Colonic mucosa (tissue), 4 donors: ENCODE measurements at regions not wholly inside any gene's neighbourhood (a gene's known extent, or its start where the extent isn't known, plus 50 kb on each side); places are given as distances from the start of the nearest gene placed in this dataset.

Experiments used
- DNase-seq: peaks from one replicate; pipeline ENCODE4 v3.0.0-alpha.2; 2020
- H3K27ac ChIP-seq: fragments of 200-600 bp; one replicate; pipeline ENCODE4 v1.8.0; 2021
- H3K27me3 ChIP-seq: fragments of 200-600 bp; one replicate; pipeline ENCODE4 v1.8.0; 2021
- H3K36me3 ChIP-seq: fragments of 200-600 bp; one replicate; pipeline ENCODE4 v1.8.0; 2021
- H3K4me1 ChIP-seq: fragments of 200-600 bp; one replicate; pipeline ENCODE4 v1.8.0; 2021; ENCODE audit warnings: mild to moderate bottlenecking
- H3K4me3 ChIP-seq: fragments of 200-600 bp; one replicate; pipeline ENCODE4 v1.8.0; 2021
- H3K9ac ChIP-seq, 2 donors: one replicate each; pipeline ENCODE4 v1.7.0; 2013; ENCODE audit warnings: control low read depth in 2 of 2, low read depth in 2 of 2, low read length in 2 of 2
- H3K9me3 ChIP-seq: fragments of 200-600 bp; one replicate; pipeline ENCODE4 v1.8.0; 2021
- CTCF ChIP-seq: fragments of 200-600 bp; IDR thresholded peaks from one replicate; pipeline ENCODE4 v1.8.0; 2022; ENCODE audit warnings: antibody characterized with exemption, mild to moderate bottlenecking
- intact Hi-C: fragments of 100-400 bp; cut with DNase I; formaldehyde crosslinking; loops from one replicate; pipeline ENCODE4 v1.14.1; 2022
- donor health status: healthy.
- donor health status: DM: no; HTN: no; CAD: no.
- donor health status: DM: no; HTN: no; CAD: no.

DNA sequence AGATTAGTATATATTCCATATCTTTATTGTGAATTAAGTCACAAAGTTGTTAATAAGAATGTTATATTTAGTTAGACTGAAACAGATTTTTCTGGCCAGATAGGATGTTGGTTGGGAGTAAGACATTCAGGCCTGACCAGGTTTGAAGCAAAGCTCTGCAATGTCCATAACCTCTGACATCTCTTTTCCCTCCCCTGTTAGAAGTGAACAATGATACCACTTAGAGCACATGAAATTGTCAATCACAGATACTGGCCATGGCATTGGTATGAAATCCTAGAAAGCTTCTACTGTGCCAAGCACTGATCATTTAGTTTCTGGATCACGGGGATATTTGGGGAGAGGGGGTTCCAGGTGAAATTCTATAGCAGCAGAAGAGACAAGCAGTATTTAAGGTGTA, 1455.1 kb upstream of the CDH9 start:
- no peak for DNase-seq
- TF ChIP-seq CTCF: no peak
- no peaks in the 10 kb centered on the region for H3K27me3 ChIP-seq
- no peaks in the 10 kb centered on the region for H3K9me3 ChIP-seq
- no peak overlapping the region for H3K9ac ChIP-seq
- H3K27ac ChIP-seq: no peak overlapping the region
- H3K36me3 ChIP-seq: no peaks in the 10 kb centered on the region
- no peaks in the 10 kb centered on the region for H3K4me1 ChIP-seq
- intact Hi-C loops: no loop called here
- no peak overlapping the region for H3K4me3 ChIP-seq

DNA sequence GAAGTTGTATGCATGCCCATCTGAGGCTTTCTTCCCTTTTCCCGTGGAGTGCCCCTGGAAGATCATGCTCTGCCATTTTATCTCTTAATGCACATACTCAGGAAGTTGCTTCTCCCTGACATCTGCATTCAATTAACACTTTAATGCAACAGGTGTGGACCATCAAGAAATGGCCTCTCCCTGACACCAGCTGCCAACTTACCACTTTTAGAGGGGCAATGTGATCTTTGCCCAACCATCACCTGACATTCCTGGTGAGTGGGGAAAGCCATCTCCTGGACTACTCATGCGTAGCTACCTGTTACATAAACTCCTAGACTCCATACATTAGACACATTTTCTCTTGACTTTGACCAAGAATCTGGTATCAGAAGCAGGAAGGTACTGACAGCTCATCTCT, 1450.4 kb upstream of the CDH9 start:
- no peaks in the 10 kb centered on the region for H3K36me3 ChIP-seq
- intact Hi-C loops: no loop called here
- no peaks in the 10 kb centered on the region for H3K4me1 ChIP-seq
- no peak overlapping the region for H3K4me3 ChIP-seq
- H3K9ac ChIP-seq: no peak overlapping the region
- H3K9me3 ChIP-seq: no peaks in the 10 kb centered on the region
- no peak for TF ChIP-seq CTCF
- no peak overlapping the region for H3K27ac ChIP-seq
- no peaks in the 10 kb centered on the region for H3K27me3 ChIP-seq
- DNase-seq: no peak

GRCh38 chr5:28483327-28484025, 1445.1 kb upstream of the CDH9 start:
- H3K36me3 ChIP-seq: no peaks in the 10 kb centered on the region
- intact Hi-C loops: no loop called here
- no peaks in the 10 kb centered on the region for H3K4me1 ChIP-seq
- TF ChIP-seq CTCF: no peak
- H3K27me3 ChIP-seq: no peaks in the 10 kb centered on the region
- no peak overlapping the region for H3K27ac ChIP-seq
- H3K4me3 ChIP-seq: no peak overlapping the region
- DNase-seq: no peak
- H3K9me3 ChIP-seq: no peaks in the 10 kb centered on the region
- H3K9ac ChIP-seq: no peak overlapping the region

- no peaks in the 10 kb centered on the region for H3K9me3 ChIP-seq
- intact Hi-C loops: no loop called here
- DNase-seq: no peak
- no peak overlapping the region for H3K27ac ChIP-seq
- H3K4me1 ChIP-seq: no peaks in the 10 kb centered on the region
- H3K4me3 ChIP-seq: no peak overlapping the region
- no peak overlapping the region for H3K9ac ChIP-seq
- no peak for TF ChIP-seq CTCF
- H3K27me3 ChIP-seq: no peaks in the 10 kb centered on the region
- H3K36me3 ChIP-seq: no peaks in the 10 kb centered on the region
Observed at GRCh38 chr5:28473531-28474107, 1435.2 kb upstream of the CDH9 start.

DNA sequence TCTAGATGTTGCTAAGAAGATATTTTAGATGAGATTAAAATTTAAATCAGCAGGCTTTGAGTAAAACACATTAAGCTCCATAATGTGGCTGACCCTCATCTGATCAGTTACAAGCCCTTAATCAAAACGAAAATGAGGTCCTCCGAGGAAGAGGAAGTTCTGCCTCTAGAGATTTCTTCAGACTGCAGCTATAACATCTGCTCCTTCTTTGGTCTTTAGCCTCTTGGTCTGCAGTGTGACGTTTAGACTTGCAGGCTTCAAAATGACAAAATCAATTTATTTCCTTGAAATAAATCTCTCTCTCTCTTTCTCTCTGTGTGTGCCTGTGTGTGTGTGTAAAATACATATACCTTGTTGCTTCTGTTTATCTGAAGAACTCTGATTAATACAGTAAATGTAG, 1429.8 kb upstream of the CDH9 start:
- Histone ChIP-seq H3K4me1 (no peaks in the 10 kb centered on the region), H3K36me3 (no peaks in the 10 kb centered on the region), H3K9me3 (no peaks in the 10 kb centered on the region), H3K27ac (no peak overlapping the region), H3K27me3 (no peaks in the 10 kb centered on the region), H3K4me3 (no peak overlapping the region), H3K9ac (no peak overlapping the region)
- TF ChIP-seq CTCF: no peak
- intact Hi-C loops: no loop called here
- DNase-seq: no peak
